Islet precursor cell (in vitro differentiated cells): ENCODE measurements at regions not wholly inside any gene's neighbourhood (a gene's known extent, or its start where the extent isn't known, plus 50 kb on each side); places are given as distances from the start of the nearest gene placed in this dataset.
A peak's percentile ranks its signal among the peaks of the same experiment; 100 is the strongest.
"Not testable (repeated sequence)": the region's sequence is repeated elsewhere in the genome, so short reads cannot be mapped to it uniquely, and the experiment has no call there.

Source experiments
- DNase-seq: peaks from one replicate; pipeline ENCODE4 v3.0.0-alpha.2; 2018

DNA sequence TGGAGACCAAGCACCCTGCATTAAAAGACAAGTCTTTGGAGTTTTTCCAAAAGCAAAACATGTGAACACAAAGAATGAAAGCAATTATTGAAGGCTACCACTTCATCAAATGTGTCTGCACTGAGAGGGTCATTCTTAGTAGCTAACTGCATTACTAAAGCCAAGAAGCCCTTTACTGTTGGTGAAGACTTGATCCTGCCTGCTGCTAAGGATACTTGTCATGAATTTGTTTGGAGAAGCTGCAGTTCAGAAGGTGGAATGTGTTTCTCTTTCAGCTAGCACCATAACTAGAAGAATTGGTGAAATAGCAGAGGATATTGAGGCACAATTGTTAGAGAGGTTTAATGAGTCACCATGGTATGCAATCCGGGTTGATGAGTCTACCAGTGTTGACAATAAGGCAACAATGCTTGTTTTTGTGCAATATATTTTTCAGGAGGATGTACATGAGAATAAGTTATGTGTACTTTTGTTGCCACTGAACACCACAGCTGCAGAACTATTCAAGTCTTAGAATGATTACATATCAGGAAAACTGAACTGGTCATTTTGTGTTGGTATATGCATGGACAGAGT lies 457.3 kb upstream of the ISX start:
- no peak for DNase-seq

DNA sequence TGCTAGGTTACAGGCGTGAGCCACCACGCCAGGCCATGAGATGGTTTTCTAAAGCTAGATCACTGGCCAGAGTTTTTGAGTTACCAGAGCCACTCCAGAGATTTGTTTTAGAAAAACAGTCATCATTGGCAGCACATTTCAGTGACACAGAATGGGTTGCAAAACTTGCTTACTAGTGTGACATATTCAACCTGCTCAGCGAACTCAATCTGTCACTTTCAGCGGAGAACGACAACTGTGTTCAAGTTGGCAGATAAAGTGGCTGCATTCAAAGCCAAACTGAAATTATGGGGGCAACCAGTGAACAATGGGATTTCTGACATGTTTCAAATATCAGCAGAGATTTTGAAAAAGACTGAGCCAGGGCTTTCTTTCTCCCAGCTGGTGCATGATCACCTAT lies 456.3 kb upstream of the ISX start:
- DNase-seq, result no peak

DNA sequence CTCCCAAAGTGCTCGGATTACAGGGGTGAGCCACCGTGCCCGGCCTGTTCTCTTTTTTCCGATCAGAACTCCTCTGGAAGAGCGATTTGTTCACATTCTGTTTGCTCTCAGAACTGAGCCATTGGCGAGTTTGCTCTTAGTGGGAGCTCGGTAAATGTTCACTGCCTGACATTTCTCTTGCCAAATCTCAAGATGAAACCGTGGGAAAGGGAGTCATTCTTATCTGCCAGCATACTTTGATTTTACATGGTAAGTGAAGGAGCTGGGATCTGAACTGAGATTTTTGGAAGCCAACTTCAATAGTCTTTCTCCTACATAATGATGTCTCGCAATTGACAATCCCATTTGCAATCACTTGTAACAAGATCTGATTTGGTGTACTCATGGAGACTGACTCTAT lies 445.8 kb upstream of the ISX start:
- DNase-seq, result peak; percentile 23

DNA sequence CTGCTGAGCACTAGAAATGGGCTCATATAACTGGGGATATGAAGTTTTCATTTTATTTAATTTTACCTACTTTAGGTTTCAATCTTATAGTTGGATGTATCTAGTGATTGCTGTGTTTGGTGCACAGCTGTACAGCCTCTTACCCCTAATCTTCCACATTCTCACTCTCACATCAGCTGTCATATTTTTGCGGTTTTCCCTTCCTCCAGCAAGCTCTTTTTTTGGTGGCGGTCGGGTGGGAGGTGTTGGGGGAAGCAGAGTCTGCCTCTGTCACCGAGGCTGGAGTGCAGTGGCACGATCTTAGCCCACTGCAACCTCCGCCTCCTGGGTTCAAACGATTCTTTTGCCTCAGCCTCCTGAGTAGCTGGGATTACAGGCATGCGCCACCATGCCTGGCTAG lies 445.1 kb upstream of the ISX start:
- peak; percentile 13 for DNase-seq

DNA sequence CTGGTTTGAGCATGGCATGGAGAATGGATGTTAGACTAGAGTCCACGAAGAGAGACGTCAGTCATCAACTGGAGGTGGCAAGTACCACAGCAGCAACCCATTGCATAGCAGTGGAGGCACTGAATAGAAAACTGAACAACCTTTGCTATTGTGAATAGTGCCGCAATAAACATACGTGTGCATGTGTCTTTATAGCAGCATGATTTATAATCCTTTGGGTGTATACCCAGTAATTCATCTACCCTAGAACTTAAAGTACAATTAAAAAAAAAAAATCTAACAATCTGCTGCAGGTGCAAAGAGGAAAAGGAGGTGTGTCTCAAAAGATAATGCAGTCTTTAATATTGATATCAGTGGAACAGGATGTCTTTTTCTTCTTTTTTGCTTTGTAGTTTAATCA lies 443.4 kb upstream of the ISX start:
- peak; percentile 6 for DNase-seq

DNA sequence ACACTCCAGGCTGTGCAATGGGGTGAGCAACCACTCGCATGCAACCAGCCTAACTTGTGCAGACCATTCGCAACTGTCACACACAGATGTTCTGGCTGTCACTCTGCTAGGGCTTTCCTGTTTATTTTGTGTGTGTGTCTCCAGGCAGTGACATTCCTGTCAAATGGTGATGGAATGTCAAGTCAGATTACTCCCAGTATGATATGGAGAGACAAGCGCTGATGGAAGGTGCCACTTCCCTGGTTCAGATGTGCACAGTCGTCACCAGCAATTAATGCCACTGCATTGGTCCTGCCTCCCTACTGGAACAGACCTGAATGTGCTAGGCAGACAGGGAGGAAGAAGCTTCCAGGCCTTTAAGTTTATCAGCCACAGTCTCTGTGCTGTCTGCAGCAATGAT lies 442.4 kb upstream of the ISX start:
- peak; percentile 51 for DNase-seq

DNA sequence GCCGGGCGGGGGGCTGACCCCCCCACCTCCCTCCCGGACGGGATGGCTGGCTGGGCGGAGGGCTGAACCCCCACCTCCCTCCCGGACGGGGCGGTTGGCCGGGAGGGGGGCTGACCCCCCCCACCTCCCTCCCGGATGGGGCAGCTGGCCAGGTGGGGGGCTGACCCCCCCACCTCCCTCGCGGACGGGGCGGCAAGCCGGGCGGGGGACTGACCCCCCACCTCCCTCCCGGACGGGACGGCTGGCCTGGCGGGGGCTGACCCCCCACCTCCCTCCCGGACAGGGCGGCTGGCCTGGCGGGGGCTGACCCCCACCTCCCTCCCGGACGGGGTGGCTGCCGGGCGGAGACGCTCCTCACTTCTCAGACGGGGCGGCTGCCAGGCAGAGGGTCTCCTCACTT lies 440.1 kb upstream of the ISX start:
- not testable (repeated sequence) for DNase-seq

DNA sequence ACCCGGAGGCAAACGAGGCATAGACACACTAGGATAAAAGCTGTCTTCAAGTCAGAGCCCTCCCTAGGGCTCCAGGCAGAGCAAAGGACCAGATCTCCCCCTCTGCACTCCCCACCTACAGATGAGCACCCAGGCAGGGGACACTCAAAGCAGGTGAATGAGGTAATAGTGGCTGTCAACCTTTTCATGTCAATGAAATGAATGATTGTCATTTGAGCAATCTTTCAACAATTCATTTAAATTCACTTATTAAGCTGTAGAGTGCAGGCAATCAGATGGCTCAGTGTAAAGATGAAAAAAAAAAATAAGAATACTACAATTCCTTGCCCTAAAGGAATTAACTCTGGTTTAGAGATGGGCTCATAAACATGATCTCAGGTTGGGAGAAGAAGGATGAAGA lies 427.8 kb upstream of the ISX start:
- DNase-seq, result no peak

DNA sequence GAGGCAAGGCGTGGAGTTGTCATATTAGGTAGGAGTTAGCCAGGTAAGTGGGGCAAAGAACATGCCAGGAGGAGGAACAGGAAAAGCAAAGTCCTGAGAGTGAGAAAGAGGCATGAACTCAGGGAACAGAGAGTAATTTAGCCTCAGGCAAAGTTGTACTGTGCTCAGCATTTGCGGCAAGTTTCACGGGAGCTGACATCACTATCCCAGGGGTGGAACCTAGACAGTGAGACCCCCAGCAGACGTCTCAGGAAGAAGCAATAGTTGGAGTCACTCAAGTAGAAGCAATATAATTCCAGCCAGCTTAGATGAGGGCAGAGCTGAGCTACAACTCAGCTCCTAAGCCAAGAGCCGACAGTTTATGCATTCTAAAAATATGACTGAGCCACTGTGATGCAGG lies 426.0 kb upstream of the ISX start:
- DNase-seq, result peak; percentile 82

DNA sequence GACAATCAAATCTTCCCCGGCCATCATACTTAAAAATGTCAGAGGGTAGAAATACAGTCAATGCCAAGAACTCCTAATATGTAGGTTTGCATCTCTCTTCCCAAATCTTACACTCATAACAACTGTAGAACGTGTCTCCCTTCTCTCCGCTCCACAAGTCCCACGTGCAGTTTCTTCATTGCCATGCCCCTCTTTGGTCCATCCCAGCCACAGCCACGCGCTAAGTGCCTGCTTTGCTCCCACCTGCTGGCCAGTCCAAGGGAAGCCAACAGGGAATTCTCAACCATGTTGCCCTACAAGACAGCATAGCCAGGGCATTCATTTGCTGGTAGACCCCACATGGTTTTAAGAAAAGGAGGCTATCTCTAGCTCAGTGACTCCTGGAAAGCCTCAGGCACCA lies 420.6 kb upstream of the ISX start:
- DNase-seq, result peak; percentile 58

DNA sequence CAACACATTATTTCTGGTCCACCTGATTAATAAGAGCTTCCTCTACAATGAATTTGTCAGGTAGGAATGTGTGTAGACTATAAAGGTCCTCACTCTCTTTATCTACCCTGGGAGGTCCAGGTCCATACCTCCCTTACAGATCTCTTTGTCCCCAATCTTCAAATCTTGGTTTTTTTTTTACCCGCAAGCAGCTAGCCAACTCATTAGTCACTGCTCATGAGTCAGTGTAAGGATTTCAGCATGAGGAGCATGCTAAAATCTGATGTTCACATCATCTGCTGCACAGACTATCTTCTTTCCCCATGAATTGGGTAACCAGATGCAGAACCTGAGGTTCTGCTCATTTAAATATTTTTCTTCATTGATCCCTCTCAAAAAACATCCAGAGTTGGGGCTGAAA lies 397.0 kb upstream of the ISX start:
- no peak for DNase-seq

DNA sequence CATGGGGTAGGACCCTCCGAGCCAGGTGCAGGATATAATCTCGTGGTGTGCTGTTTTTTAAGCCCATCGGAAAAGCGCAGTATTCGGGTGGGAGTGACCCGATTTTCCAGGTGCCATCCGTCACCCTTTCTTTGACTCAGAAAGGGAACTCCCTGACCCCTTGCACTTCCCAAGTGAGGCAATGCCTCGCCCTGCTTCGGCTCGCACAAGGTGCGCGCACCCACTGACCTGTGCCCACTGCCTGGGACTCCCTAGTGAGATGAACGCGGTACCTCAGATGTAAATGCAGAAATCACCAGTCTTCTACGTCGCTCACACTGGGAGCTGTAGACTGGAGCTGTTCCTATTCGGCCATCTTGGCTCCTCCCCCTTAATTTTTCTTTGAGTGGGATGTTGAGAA lies 382.9 kb upstream of the ISX start:
- not testable (repeated sequence) for DNase-seq

DNA sequence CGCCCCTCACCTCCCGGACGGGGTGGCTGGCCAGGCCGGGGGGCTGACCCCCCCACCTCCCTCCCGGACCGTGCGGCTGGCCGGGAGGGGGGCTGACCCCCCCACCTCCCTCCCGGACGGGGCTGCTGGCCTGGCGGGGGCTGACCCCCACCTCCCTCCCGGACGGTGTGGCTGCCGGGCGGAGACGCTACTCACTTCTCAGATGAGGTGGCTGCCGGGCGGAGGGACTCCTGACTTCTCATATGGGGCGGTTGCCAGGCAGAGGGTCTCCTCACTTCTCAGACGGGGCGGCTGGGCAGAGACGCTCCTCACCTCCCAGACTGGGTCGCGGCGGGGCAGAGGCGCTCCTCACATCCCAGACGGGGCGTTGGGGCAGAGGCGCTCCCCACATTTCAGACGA lies 381.7 kb upstream of the ISX start:
- DNase-seq, result not testable (repeated sequence)

DNA sequence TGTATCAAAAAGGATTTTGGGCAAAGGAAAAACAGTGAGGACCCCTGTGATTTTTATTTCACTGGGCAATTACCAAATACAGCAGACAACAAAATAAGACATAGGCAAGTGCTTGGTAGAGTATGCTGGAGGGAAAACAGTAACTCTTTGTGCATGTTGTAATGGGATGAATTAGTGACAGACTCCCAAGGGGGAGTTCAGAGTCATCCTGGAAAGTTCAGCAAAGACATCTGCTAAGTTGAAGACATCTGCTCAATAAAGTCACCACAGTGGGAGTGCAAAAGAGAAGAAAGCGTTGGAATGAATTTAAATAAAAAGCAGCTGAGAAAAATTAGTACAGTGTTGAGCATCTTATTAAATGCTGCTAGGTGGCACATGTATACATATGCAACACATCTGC lies 378.8 kb upstream of the ISX start:
- DNase-seq, result no peak

DNA sequence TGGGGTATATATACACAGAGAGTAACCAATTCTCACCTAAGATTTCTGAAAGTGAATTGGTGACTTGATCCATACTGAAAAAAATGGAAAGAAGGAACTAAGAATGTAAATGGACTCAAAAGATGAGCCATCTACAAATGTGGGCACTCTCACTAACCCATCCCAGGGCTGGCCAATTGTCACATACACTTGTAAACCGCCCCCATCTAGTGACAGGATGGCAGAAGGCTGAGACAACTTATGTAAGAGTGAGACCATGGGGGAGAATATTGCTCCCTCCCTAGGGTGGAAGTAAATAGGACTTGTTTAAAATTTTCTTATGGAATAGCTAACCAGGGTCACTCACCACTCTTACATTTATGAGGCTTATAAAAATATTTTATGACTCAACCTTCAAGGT lies 377.1 kb upstream of the ISX start:
- DNase-seq, result no peak

DNA sequence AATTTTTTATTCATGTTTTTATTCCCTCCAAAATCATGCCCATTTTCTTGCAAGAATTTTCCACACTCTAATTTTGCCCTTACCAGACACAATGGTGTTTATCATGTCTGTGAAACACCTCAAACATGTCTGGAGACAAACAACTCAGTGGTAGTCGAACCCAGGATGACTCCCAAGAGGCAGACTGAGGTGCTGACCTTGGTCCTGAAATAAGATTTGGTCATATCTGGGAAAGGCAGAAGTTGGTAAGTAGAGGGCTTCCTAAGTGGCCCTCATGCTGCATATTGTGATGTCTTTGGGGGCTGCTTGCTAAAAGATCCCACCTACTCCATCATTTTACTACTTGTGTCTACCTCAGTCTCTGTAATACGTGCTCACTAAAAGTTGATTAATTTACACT lies 369.4 kb upstream of the ISX start:
- DNase-seq, result no peak

DNA sequence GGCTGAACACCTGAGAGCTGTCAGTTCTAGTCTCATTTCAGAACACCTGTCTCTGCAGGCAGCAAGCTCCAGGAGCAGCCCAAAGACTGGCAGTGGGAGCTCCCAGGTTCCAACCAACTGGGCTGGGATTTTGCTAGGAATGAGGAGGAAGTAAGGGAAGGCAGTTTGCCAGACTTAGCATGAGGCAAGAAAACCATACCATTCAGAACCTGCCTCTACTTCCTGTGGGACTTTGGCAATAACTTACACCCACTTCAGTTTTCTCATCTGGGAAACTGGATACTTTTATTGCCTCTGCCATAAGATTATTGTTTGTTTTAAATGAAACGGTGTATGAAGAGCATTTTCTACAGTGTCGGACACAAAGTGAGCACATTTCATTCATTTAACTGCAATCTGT lies 363.7 kb upstream of the ISX start:
- no peak for DNase-seq

DNA sequence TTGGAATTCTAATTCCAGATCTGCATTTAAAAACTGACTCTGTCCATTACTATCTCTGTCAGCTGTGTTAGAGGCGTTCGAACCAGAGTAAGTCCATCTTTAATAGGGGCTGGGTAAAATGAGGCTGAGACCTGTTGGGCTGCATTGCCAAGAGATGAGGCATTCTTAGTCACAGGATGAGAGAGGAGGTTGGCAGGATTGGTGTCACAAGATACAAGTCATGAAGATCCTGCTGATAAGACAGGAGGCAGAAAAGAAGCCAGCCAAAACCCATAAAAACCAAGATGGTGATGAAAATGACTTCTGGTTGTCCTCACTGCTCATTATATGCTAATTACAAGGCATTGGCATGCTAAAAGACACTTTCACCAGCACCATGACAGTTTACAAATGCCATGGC lies 356.3 kb upstream of the ISX start:
- peak; percentile 85 for DNase-seq

DNA sequence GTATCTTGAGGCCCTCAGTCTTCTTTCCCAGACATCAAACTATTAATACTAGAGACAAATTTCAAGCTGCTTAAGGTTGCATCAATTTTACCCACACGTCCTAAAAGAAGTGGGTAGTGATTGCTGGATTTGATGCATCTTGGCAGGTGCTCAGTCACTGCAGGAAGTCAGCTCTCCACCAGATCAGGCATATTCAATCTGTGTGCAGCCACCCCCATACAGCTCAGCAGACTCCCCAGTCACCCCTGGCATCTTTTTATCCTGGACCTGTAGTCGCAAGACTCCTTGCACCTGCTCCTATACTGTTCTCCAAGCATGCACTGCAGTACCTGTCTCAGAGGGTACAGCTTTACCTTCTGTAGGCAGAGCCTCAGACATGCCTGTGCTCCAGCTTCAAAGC lies 343.1 kb upstream of the ISX start:
- DNase-seq, result no peak

DNA sequence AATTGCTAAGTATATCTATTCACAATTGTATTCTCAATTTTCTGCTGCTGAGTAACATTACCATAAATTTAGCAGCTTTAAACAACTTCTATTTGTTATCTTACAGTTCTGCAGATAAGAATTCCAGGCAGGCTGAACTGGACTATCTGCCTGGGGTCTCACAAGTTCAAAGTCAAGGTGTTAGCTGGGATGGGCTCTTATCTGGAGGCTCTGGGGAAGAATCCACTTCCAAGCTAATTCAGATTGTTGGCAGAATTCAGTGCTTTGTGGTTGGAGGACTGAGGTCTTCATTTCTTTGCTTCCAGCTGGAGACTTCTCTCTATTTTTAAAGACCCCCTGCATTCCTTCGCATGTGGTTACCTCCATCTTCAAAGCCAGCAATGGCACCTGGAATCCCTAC lies 329.9 kb upstream of the ISX start:
- no peak for DNase-seq

DNA sequence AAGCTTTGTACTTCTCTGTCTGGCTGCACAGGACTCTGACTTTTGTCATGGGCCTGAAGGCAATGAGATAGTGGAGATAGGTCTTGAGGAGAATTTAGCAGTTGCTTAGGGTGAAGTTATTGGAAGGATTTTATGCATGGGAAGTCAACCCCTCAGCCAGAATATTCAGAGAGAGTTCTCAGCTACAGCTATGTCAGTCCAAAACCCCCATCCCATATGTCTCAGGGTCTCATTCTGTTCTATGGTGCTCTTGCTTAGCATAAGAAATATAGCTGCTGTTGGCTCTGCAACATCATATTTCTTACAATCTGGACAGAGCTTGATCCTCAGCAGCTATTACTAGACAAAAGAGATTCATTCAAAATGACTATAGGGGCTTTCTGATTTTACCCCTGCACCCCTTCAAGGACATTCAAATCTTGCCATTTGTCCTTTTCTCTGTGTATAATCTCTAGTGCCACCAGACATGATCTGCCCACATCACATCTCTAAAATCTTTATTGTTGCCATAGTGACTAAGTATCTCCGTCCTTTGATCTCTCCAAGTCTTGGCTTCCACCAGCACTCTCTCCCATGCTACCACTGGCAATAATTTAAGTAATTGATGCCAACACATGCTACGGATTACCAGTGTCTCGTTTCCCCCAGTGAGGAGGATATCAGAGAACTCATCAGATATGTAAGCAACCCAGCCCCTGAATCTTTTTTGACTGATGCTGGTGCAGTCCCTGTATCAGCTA lies 327.1 kb upstream of the ISX start:
- DNase-seq, result no peak

DNA sequence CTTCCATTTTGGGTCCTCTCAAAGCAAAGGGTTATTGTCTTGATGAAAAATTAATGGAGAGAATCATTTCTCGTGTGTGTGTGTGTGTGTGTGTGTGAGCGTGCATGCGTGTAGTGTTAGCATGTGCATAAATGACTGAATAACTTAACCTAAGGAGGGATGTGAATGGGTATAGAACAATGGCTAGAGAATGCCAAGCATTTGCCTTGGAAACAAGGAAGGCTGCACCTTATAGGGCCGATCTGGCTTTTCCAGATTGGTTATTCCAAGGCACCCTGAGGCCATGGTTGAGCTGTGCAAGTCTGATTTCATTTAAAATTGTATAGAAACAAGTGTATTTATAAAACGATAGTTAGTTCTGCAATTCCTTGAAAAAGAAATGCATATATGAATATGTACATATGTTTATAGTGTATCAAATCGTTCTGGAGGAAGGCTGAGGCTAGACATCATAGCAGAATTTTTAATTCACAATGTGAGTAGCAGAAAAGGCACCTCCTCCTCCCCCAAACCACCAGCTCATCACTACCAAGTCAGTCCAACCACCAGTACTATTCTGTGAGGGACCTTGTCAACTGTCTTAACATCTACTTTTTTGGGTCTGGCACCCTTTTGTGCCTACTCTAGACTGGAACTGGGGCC lies 322.7 kb upstream of the ISX start:
- DNase-seq, result no peak

DNA sequence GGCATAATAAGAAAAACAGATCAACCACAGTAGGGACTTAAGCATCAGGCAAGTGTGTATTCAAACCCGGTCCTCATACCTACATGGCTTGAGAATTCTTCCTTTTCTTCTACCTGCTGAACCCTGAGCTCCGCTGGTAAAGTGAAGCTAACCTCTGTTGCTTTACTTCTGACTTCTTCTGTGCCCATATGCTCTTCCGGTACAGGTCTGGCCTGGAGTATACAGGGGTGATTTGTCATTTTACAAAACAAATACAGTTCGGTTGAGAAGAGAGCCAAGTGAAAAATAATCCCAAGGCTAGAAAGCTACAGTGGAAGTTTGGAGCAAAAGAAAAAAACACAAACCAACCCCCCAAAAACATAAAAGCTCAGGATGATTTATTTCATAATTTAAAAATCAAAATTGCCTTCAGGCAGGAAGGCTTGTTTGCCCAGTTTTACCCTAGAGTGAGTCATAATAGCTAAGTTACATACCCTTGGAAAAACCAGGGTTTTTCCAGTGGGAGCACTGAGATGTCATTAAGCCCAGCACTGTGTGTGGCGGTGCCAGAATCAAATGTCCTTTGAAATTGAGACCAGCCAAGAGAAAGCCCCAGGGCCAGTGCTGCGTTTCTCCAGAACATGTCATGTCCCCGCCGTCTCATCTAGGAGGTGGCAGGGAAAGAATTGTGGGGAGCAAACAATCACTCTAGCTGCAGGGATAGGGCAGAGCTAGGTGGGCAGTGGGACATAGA lies 305.5 kb upstream of the ISX start:
- peak; percentile 56 for DNase-seq

DNA sequence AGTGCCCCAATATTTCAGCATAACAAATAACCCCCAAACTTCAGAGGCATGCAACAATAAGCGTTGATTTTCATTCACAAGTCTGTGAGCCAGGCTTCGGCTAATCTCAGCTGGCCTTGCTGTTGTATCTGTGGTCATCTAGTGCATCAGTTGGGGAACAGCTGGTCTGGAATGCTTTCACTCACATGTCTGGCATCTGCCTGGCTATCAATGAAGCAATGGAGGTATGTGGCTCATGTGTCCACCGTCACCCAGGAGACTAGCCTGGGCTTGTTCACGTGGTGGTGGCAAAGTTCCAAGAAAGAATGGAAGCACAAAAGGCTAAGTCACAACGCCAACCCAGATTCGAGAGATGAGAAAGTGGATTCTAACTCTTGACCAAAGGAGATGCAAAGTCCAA lies 304.8 kb upstream of the ISX start:
- peak; percentile 82 for DNase-seq
